Hematopoietic multipotent progenitor cell treated with erythropoietin and hydrocortisone succinate and interleukin-3 and kit ligand, for 15 days (in vitro differentiated cells): ENCODE measurements at regions not wholly inside any gene's neighbourhood (a gene's known extent, or its start where the extent isn't known, plus 50 kb on each side); places are given as distances from the start of the nearest gene placed in this dataset.

Experiments
- DNase-seq: peaks from one replicate; pipeline ENCODE4 v3.0.0-alpha.2; 2015; ENCODE audit warnings: low spot score

- no peak for DNase-seq
Observed at GRCh38 chr10:43727935-43728334, 79.3 kb upstream of the ZNF32 start.

GRCh38 chr10:43715334-43715733, 66.7 kb upstream of the ZNF32 start:
- DNase-seq = no peak

- DNase-seq = no peak
Observed at GRCh38 chr10:43712821-43713584, 64.3 kb upstream of the ZNF32 start.

- DNase-seq = no peak
Observed at GRCh38 chr10:43710772-43711471, 62.2 kb upstream of the ZNF32 start.

GRCh38 chr10:43708262-43708661, 59.6 kb upstream of the ZNF32 start:
- no peak for DNase-seq

- no peak for DNase-seq
Observed at GRCh38 chr10:43707770-43708169, 59.1 kb upstream of the ZNF32 start.

GRCh38 chr10:43706166-43706565, 57.5 kb upstream of the ZNF32 start:
- no peak for DNase-seq

- DNase-seq = no peak
Observed at GRCh38 chr10:43703286-43703685, 54.6 kb upstream of the ZNF32 start.

- no peak for DNase-seq
Observed at GRCh38 chr10:43702936-43703281, 54.2 kb upstream of the ZNF32 start.

GRCh38 chr10:43702213-43702935, 53.7 kb upstream of the ZNF32 start:
- DNase-seq = no peak

- DNase-seq = no peak
Observed at GRCh38 chr10:43701295-43701694, 52.6 kb upstream of the ZNF32 start.

GRCh38 chr10:43700306-43700705, 51.6 kb upstream of the ZNF32 start:
- no peak for DNase-seq

GRCh38 chr10:43699516-43699915, 50.8 kb upstream of the ZNF32 start:
- DNase-seq = no peak
